Natural killer cell (primary cell): ENCODE measurements at regions not wholly inside any gene's neighbourhood (a gene's known extent, or its start where the extent isn't known, plus 50 kb on each side); places are given as distances from the start of the nearest gene placed in this dataset.

Source experiments
- ATAC-seq, 3 donors: fragments of 150-1000 bp in 2 of 3; fragments of 200-7000 bp in 1 of 3; cut with Tn5 transposase; 1 replicate in 1 of 3; 2 replicates in 2 of 3; pipeline ENCODE4 v1.10.0; 2021; ENCODE audit warnings: mild to moderate bottlenecking in 2 of 3, moderate library complexity in 2 of 3
- DNase-seq, 2 donors: peaks; one replicate each; pipeline versions ENCODE4 v3.0.0 to v3.0.0-alpha.2; 2013 to 2021; ENCODE audit warnings: mixed read lengths in 1 of 2
- H3K27ac ChIP-seq: one replicate; pipeline ENCODE4 v1.5.1; 2013; ENCODE audit warnings: mild to moderate bottlenecking, low read length
- H3K27me3 ChIP-seq: one replicate; pipeline ENCODE4 v1.6.1; 2013; ENCODE audit warnings: low read length; ENCODE audit not compliant: control insufficient read depth, insufficient read depth
- H3K36me3 ChIP-seq: one replicate; pipeline ENCODE4 v1.6.1; 2013; ENCODE audit warnings: low read length; ENCODE audit not compliant: control insufficient read depth, insufficient read depth
- H3K4me1 ChIP-seq: one replicate; pipeline ENCODE4 v1.6.1; 2013; ENCODE audit warnings: low read length; ENCODE audit not compliant: control insufficient read depth, insufficient read depth
- H3K4me3 ChIP-seq: one replicate; pipeline ENCODE4 v1.5.1; 2013; ENCODE audit warnings: low read length
- H3K9me3 ChIP-seq: one replicate; pipeline ENCODE4 v1.6.1; 2013; ENCODE audit warnings: low read length; ENCODE audit not compliant: control insufficient read depth, insufficient read depth
- H3K27ac Mint-ChIP-seq, 2 donors: one replicate each; pipeline ENCODE4 v1.8.0; 2022; ENCODE audit warnings: mild to moderate bottlenecking in 2 of 2, mixed read lengths in 2 of 2, moderate library complexity in 1 of 2
- H3K27me3 Mint-ChIP-seq, 2 donors: one replicate each; pipeline ENCODE4 v1.8.0; 2022; ENCODE audit warnings: low read depth in 2 of 2, mixed read lengths in 2 of 2
- H3K36me3 Mint-ChIP-seq: one replicate; pipeline ENCODE4 v1.8.0; 2022; ENCODE audit warnings: mixed read lengths
- H3K4me1 Mint-ChIP-seq, 2 donors: one replicate each; pipeline ENCODE4 v1.8.0; 2022; ENCODE audit warnings: mixed read lengths in 2 of 2
- H3K4me3 Mint-ChIP-seq: one replicate; pipeline ENCODE4 v1.8.0; 2022; ENCODE audit warnings: mild to moderate bottlenecking, moderate library complexity, mixed read lengths
- H3K9me3 Mint-ChIP-seq, 2 donors: one replicate each; pipeline ENCODE4 v1.8.0; 2022; ENCODE audit warnings: mixed read lengths in 2 of 2
- CTCF ChIP-seq: fragments of 200-600 bp; IDR thresholded peaks from one replicate; pipeline ENCODE4 v1.8.0; 2022; ENCODE audit warnings: antibody characterized with exemption
- WGBS: methylation state at CpG from one replicate; pipeline ENCODE4 v1.1.7; 2013; ENCODE audit warnings: missing lambda C conversion rate; ENCODE audit not compliant: insufficient coverage; 5-methylcytosine and 5-hydroxymethylcytosine counted together
- intact Hi-C: fragments of 100-400 bp; cut with micrococcal nuclease; formaldehyde crosslinking; loops from one replicate; pipeline ENCODE4 v1.14.2; 2022

GRCh38 chr3:144252896-144253295 is 281.3 kb downstream of the DIPK2A start:
- 48% methylated on average over 2 of the region's 3 CpGs for WGBS
- H3K27me3 Mint-ChIP-seq, result peaks cover 3 to 7% of the 10 kb centered on the region in 2 donors
- intact Hi-C loops, result no loop called here
- H3K4me1 Mint-ChIP-seq, result no peaks in the 10 kb centered on the region
- H3K36me3 Mint-ChIP-seq, result no peaks in the 10 kb centered on the region
- H3K27ac Mint-ChIP-seq, result no peak overlapping the region
- Histone ChIP-seq H3K9me3 (no peaks in the 10 kb centered on the region), H3K27me3 (peaks cover 3% of the 10 kb centered on the region), H3K27ac (no peak overlapping the region), H3K4me3 (no peak overlapping the region), H3K4me1 (no peaks in the 10 kb centered on the region), H3K36me3 (no peaks in the 10 kb centered on the region)
- no peak for DNase-seq
- no peak overlapping the region for H3K4me3 Mint-ChIP-seq
- H3K9me3 Mint-ChIP-seq, result peaks cover 4 to 7% of the 10 kb centered on the region in 2 donors
- TF ChIP-seq CTCF, result no peak
- ATAC-seq, result no peak

GRCh38 chr3:144257381-144257780 is 285.8 kb downstream of the DIPK2A start:
- no peaks in the 10 kb centered on the region for H3K9me3 ChIP-seq
- H3K36me3 ChIP-seq, result no peaks in the 10 kb centered on the region
- no peak for TF ChIP-seq CTCF
- H3K4me3 Mint-ChIP-seq, result no peak overlapping the region
- H3K27ac Mint-ChIP-seq, result no peak overlapping the region
- WGBS, result 75% methylated on average over 2 of the region's 2 CpGs
- H3K27ac ChIP-seq, result no peak overlapping the region
- intact Hi-C loops, result no loop called here
- H3K9me3 Mint-ChIP-seq, result peaks cover 2 to 6% of the 10 kb centered on the region in 2 donors
- H3K4me1 Mint-ChIP-seq, result no peaks in the 10 kb centered on the region
- H3K27me3 Mint-ChIP-seq, result peaks cover 6 to 7% of the 10 kb centered on the region in 2 donors
- H3K36me3 Mint-ChIP-seq, result no peaks in the 10 kb centered on the region
- no peaks in the 10 kb centered on the region for H3K4me1 ChIP-seq
- peaks cover 3% of the 10 kb centered on the region for H3K27me3 ChIP-seq
- no peak for DNase-seq
- H3K4me3 ChIP-seq, result no peak overlapping the region
- ATAC-seq, result no peak

GRCh38 chr3:144259267-144259666 is 287.6 kb downstream of the DIPK2A start:
- Histone ChIP-seq H3K4me1 (no peaks in the 10 kb centered on the region), H3K9me3 (no peaks in the 10 kb centered on the region), H3K27ac (no peak overlapping the region), H3K36me3 (no peaks in the 10 kb centered on the region), H3K27me3 (peaks cover 3% of the 10 kb centered on the region), H3K4me3 (no peak overlapping the region)
- DNase-seq, result no peak
- Mint-ChIP-seq H3K36me3 (no peaks in the 10 kb centered on the region), H3K4me1 (no peaks in the 10 kb centered on the region), H3K9me3 (peaks cover 2 to 6% of the 10 kb centered on the region in 2 donors), H3K4me3 (no peak overlapping the region), H3K27me3 (peaks cover 6 to 7% of the 10 kb centered on the region in 2 donors), H3K27ac (no peak overlapping the region)
- intact Hi-C loops, result no loop called here
- ATAC-seq, result no peak
- WGBS, result 67% methylated on average over 1 of the region's 2 CpGs
- no peak for TF ChIP-seq CTCF

GRCh38 chr3:144263706-144264105 is 292.1 kb downstream of the DIPK2A start:
- DNase-seq, result no peak
- Mint-ChIP-seq H3K4me3 (no peak overlapping the region), H3K9me3 (peaks cover 0 to 3% of the 10 kb centered on the region in 2 donors), H3K27ac (no peak overlapping the region), H3K36me3 (no peaks in the 10 kb centered on the region), H3K27me3 (peaks cover 0 to 3% of the 10 kb centered on the region in 2 donors), H3K4me1 (no peaks in the 10 kb centered on the region)
- no peak overlapping the region for H3K4me3 ChIP-seq
- no peaks in the 10 kb centered on the region for H3K27me3 ChIP-seq
- no peak for TF ChIP-seq CTCF
- no peaks in the 10 kb centered on the region for H3K36me3 ChIP-seq
- H3K4me1 ChIP-seq, result no peaks in the 10 kb centered on the region
- H3K27ac ChIP-seq, result no peak overlapping the region
- ATAC-seq, result no peak
- intact Hi-C loops, result no loop called here
- H3K9me3 ChIP-seq, result no peaks in the 10 kb centered on the region
